GM23338 (cell line): ENCODE measurements at regions not wholly inside any gene's neighbourhood (a gene's known extent, or its start where the extent isn't known, plus 50 kb on each side); places are given as distances from the start of the nearest gene placed in this dataset.

Experiments
- ATAC-seq: fragments of 200-7000 bp; cut with Tn5 transposase; 3 replicates; pipeline ENCODE4 v1.9.1; 2020
- DNase-seq: peaks from one replicate; pipeline ENCODE4 v3.0.0-alpha.2; 2015; ENCODE audit warnings: low spot score
- H2AFZ ChIP-seq: fragments of 200-600 bp; sonication (generic); 2 replicates; pipeline ENCODE4 v1.8.0; 2016; ENCODE audit warnings: antibody characterized with exemption, mild to moderate bottlenecking, moderate library complexity
- H3F3A ChIP-seq: fragments of 200-600 bp; sonication (generic); replicated peaks from 2 replicates; pipeline ENCODE4 v1.8.0; 2017; ENCODE audit warnings: antibody characterized with exemption, mixed run types, low read depth
- H3K27ac ChIP-seq: fragments of 200-600 bp; sonication (generic); 2 replicates; pipeline ENCODE4 v1.6.1; 2016; ENCODE audit warnings: low read depth
- H3K27me3 ChIP-seq: fragments of 200-600 bp; sonication (generic); 2 replicates; pipeline ENCODE4 v1.8.0; 2016; ENCODE audit warnings: mild to moderate bottlenecking, mixed run types, moderate library complexity; ENCODE audit not compliant: insufficient read depth
- H3K36me3 ChIP-seq: fragments of 200-600 bp; sonication (generic); 2 replicates; pipeline ENCODE4 v1.8.0; 2016; ENCODE audit warnings: mild to moderate bottlenecking; ENCODE audit not compliant: insufficient read depth
- H3K4me1 ChIP-seq: fragments of 200-600 bp; sonication (generic); 2 replicates; pipeline ENCODE4 v1.8.0; 2016; ENCODE audit warnings: mild to moderate bottlenecking, moderate library complexity; ENCODE audit not compliant: insufficient read depth
- H3K4me2 ChIP-seq: fragments of 200-600 bp; sonication (generic); 2 replicates; pipeline ENCODE4 v1.7.1; 2017; ENCODE audit warnings: mixed run types
- H3K4me3 ChIP-seq: fragments of 200-600 bp; sonication (generic); 2 replicates; pipeline ENCODE4 v1.6.1; 2016; ENCODE audit warnings: mixed run types
- H3K79me2 ChIP-seq: fragments of 200-600 bp; sonication (generic); replicated peaks from 2 replicates; pipeline ENCODE4 v1.8.0; 2017; ENCODE audit warnings: mild to moderate bottlenecking; ENCODE audit not compliant: insufficient read depth
- H3K9me2 ChIP-seq: fragments of 200-600 bp; sonication (generic); 2 replicates; pipeline ENCODE4 v1.8.0; 2017; ENCODE audit not compliant: insufficient read depth
- H4K20me1 ChIP-seq: fragments of 200-600 bp; sonication (generic); replicated peaks from 2 replicates; pipeline ENCODE4 v1.8.0; 2017; ENCODE audit warnings: mild to moderate bottlenecking; ENCODE audit not compliant: insufficient read depth
- H3K27ac Mint-ChIP-seq: 2 replicates; pipeline ENCODE4 v1.8.0; 2020; ENCODE audit warnings: inconsistent platforms, mild to moderate bottlenecking, moderate library complexity, mixed read lengths
- H3K27me3 Mint-ChIP-seq: 3 replicates; pipeline ENCODE4 v1.8.0; 2022; ENCODE audit warnings: low read depth, mild to moderate bottlenecking, moderate library complexity, mixed read lengths, inconsistent platforms; ENCODE audit not compliant: insufficient read depth, poor library complexity
- H3K36me3 Mint-ChIP-seq: 3 replicates; pipeline ENCODE4 v1.8.0; 2021; ENCODE audit warnings: low read depth, mild to moderate bottlenecking, inconsistent platforms, moderate library complexity, mixed read lengths
- H3K4me1 Mint-ChIP-seq: 3 replicates; pipeline ENCODE4 v1.8.0; 2020; ENCODE audit warnings: mild to moderate bottlenecking, inconsistent platforms, mixed read lengths
- H3K4me3 Mint-ChIP-seq: 3 replicates; pipeline ENCODE4 v1.8.0; 2021; ENCODE audit warnings: moderate library complexity, mild to moderate bottlenecking, inconsistent platforms, mixed read lengths
- H3K9me3 Mint-ChIP-seq: 3 replicates; pipeline ENCODE4 v1.8.0; 2020; ENCODE audit warnings: moderate library complexity, mild to moderate bottlenecking, inconsistent platforms, mixed read lengths
- CREB1 ChIP-seq: fragments of 250-450 bp; sonication (Bioruptor Pico); IDR thresholded peaks from 2 replicates; pipeline ENCODE4 v1.5.0; 2020; ENCODE audit warnings: low read depth, mild to moderate bottlenecking, moderate library complexity
- CTCF ChIP-seq, 2 experiments: fragments of 200-600 bp in 1 of 2; sonication (generic) in 1 of 2; conservative IDR thresholded peaks; 2 replicates each; pipeline versions ENCODE4 v1.5.1 to v1.6.1; 2016 to 2017; ENCODE audit warnings: antibody characterized with exemption in 2 of 2, low read depth in 2 of 2, mild to moderate bottlenecking in 2 of 2, moderate library complexity in 1 of 2
- EZH2 ChIP-seq: fragments of 200-600 bp; sonication (generic); IDR thresholded peaks from one replicate; pipeline ENCODE4 v1.8.0; 2017; ENCODE audit warnings: antibody characterized with exemption, mild to moderate bottlenecking, low read depth; ENCODE audit not compliant: unreplicated experiment
- EZH2phosphoT487 ChIP-seq: fragments of 200-600 bp; sonication (generic); IDR thresholded peaks from one replicate; pipeline ENCODE4 v1.8.1; 2018; ENCODE audit warnings: antibody characterized with exemption; ENCODE audit not compliant: unreplicated experiment
- JUNB ChIP-seq: IDR thresholded peaks from one replicate; pipeline ENCODE4 v1.6.1; 2016; ENCODE audit warnings: antibody characterized with exemption; ENCODE audit not compliant: unreplicated experiment
- NANOG ChIP-seq: IDR thresholded peaks from 2 replicates; pipeline ENCODE4 v1.6.1; 2016; ENCODE audit warnings: antibody characterized with exemption, borderline replicate concordance
- REST ChIP-seq: IDR thresholded peaks from one replicate; pipeline ENCODE4 v1.6.1; 2018; ENCODE audit warnings: antibody characterized with exemption; ENCODE audit not compliant: unreplicated experiment
- STAT1 ChIP-seq: IDR thresholded peaks from one replicate; pipeline ENCODE4 v1.6.1; 2016; ENCODE audit warnings: antibody characterized with exemption; ENCODE audit not compliant: unreplicated experiment
- ZNF331 ChIP-seq: fragments of 250-450 bp; sonication (Bioruptor Pico); IDR thresholded peaks from 2 replicates; pipeline ENCODE4 v1.5.0; 2020; ENCODE audit warnings: low read depth, mild to moderate bottlenecking, moderate library complexity

- H3K4me3 Mint-ChIP-seq, result no peak overlapping the region
- H3K36me3 Mint-ChIP-seq, result no peaks in the 10 kb centered on the region
- no peaks in the 10 kb centered on the region for H3K79me2 ChIP-seq
- H3K27me3 Mint-ChIP-seq, result peaks cover under 1% of the 10 kb centered on the region
- DNase-seq, result no peak
- no peak overlapping the region for H3K4me2 ChIP-seq
- H3K27me3 ChIP-seq, result no peaks in the 10 kb centered on the region
- H3K4me1 Mint-ChIP-seq, result no peaks in the 10 kb centered on the region
- no peak; the same call in 2 of the 3 replicates for ATAC-seq
- no peaks in the 10 kb centered on the region for H3F3A ChIP-seq
- no peaks in the 10 kb centered on the region for H4K20me1 ChIP-seq
- TF ChIP-seq ZNF331 (CRISPR knock-in tag) (no peak), REST (no peak), EZH2phosphoT487 (no peak)
- peaks cover 3% of the 10 kb centered on the region; the same call in 1 of the 2 replicates for H3K4me1 ChIP-seq
- H3K9me2 ChIP-seq, result no peaks in the 10 kb centered on the region; the same call in 1 of the 2 replicates
- no peaks in the 10 kb centered on the region; the same call in 2 of the 3 replicates for H3K9me3 Mint-ChIP-seq
- H3K27ac ChIP-seq, result no peak overlapping the region
- no peak overlapping the region for H3K4me3 ChIP-seq
- no peaks in the 10 kb centered on the region for H3K36me3 ChIP-seq
- H2AFZ ChIP-seq, result no peak overlapping the region
- no peak overlapping the region for H3K27ac Mint-ChIP-seq
These were observed 147.3 kb upstream of the SEMA6D start for GRCh38 chr15:47570044-47570443.

- no peak overlapping the region for H3K27ac Mint-ChIP-seq
- H3K27me3 Mint-ChIP-seq, result peaks cover 2% of the 10 kb centered on the region
- ATAC-seq, result no peak
- TF ChIP-seq EZH2 (no peak), JUNB (no peak), STAT1 (no peak), ZNF331 (CRISPR knock-in tag) (no peak), NANOG (no peak), CREB1 (no peak), CTCF (conservative IDR thresholded peaks at IDR 0.05; ENCODE audit: low read depth in 2 of 2) (no peak), REST (no peak)
These were observed 146.9 kb upstream of the SEMA6D start for GRCh38 chr15:47570451-47570850.

More at GRCh38 chr15:47570451-47570850, 146.9 kb upstream of the SEMA6D start:
- no peaks in the 10 kb centered on the region for H3K4me1 Mint-ChIP-seq
- H3K36me3 Mint-ChIP-seq, result no peaks in the 10 kb centered on the region
- Histone ChIP-seq H3K27me3 (no peaks in the 10 kb centered on the region), H3K4me3 (no peak overlapping the region), H3K79me2 (no peaks in the 10 kb centered on the region), H3K9me2 (no peaks in the 10 kb centered on the region; the same call in 1 of the 2 replicates), H3F3A (no peaks in the 10 kb centered on the region), H3K4me2 (no peak overlapping the region), H3K4me1 (peaks cover 3% of the 10 kb centered on the region; the same call in 1 of the 2 replicates), H4K20me1 (no peaks in the 10 kb centered on the region), H3K27ac (no peak overlapping the region), H3K36me3 (no peaks in the 10 kb centered on the region), H2AFZ (no peak overlapping the region)
- no peaks in the 10 kb centered on the region for H3K9me3 Mint-ChIP-seq
- no peak for DNase-seq
- no peak overlapping the region for H3K4me3 Mint-ChIP-seq
